Esophagus muscularis mucosa (tissue), 3 donors: ENCODE measurements at regions not wholly inside any gene's neighbourhood (a gene's known extent, or its start where the extent isn't known, plus 50 kb on each side); places are given as distances from the start of the nearest gene placed in this dataset.

Experiments
- CTCF ChIP-seq, 3 experiments: fragments of 200-600 bp in 2 of 3; fragments of 450-650 bp in 1 of 3; sonication (generic) in 2 of 3; IDR thresholded peaks; one replicate each; pipeline ENCODE4 v1.5.1; 2017 to 2019; ENCODE audit warnings: antibody characterized with exemption in 3 of 3, mild to moderate bottlenecking in 2 of 3, moderate library complexity in 1 of 3
- POLR2A ChIP-seq: fragments of 450-650 bp; IDR thresholded peaks from one replicate; pipeline ENCODE4 v1.6.1; 2017; ENCODE audit warnings: antibody characterized with exemption, moderate library complexity, mild to moderate bottlenecking, low read depth

- TF ChIP-seq CTCF (IDR thresholded peaks at IDR 0.05) (no peak), POLR2A (no peak)
Observed at GRCh38 chr3:23720885-23721284, 84.9 kb upstream of the UBE2E1 start.
